NCI-H187 (cell line): ENCODE measurements at regions not wholly inside any gene's neighbourhood (a gene's known extent, or its start where the extent isn't known, plus 50 kb on each side); places are given as distances from the start of the nearest gene placed in this dataset.

Experiments
- DNase-seq, 2 experiments: peaks; one replicate each; lab custom pipeline; 2025; lab: John Stamatoyannopoulos, UW

- no peak for DNase-seq
Measured at GRCh38 chr3:18774319-18775088, 349.4 kb upstream of the SATB1 start.

- DNase-seq: no peak
Measured at GRCh38 chr3:18772699-18773305, 347.7 kb upstream of the SATB1 start.

- no peak for DNase-seq
Measured at GRCh38 chr3:18771931-18772330, 346.8 kb upstream of the SATB1 start.

GRCh38 chr3:18770800-18771199 lies 345.7 kb upstream of the SATB1 start:
- no peak for DNase-seq

- DNase-seq: no peak
Measured at GRCh38 chr3:18767756-18768303, 342.7 kb upstream of the SATB1 start.

GRCh38 chr3:18766974-18767373 lies 341.8 kb upstream of the SATB1 start:
- DNase-seq: no peak

- DNase-seq: no peak
Measured at GRCh38 chr3:18765662-18766061, 340.5 kb upstream of the SATB1 start.

GRCh38 chr3:18765161-18765560 lies 340.0 kb upstream of the SATB1 start:
- no peak for DNase-seq

- no peak for DNase-seq
Measured at GRCh38 chr3:18761530-18761929, 336.4 kb upstream of the SATB1 start.

GRCh38 chr3:18758047-18758704 lies 333.0 kb upstream of the SATB1 start:
- DNase-seq: peak; percentile 1 to 42

- no peak for DNase-seq
Measured at GRCh38 chr3:18757476-18757875, 332.3 kb upstream of the SATB1 start.

GRCh38 chr3:18752273-18752934 lies 327.3 kb upstream of the SATB1 start:
- no peak for DNase-seq

GRCh38 chr3:18751514-18751913 lies 326.4 kb upstream of the SATB1 start:
- DNase-seq: peak in 1 of 2 experiments; percentile 4

- no peak for DNase-seq
Measured at GRCh38 chr3:18747383-18747782, 322.2 kb upstream of the SATB1 start.

GRCh38 chr3:18745472-18745871 lies 320.3 kb upstream of the SATB1 start:
- no peak for DNase-seq

- no peak for DNase-seq
Measured at GRCh38 chr3:18744472-18744871, 319.3 kb upstream of the SATB1 start.

- DNase-seq: no peak
Measured at GRCh38 chr3:18743761-18744160, 318.6 kb upstream of the SATB1 start.

GRCh38 chr3:18740631-18741583 lies 315.8 kb upstream of the SATB1 start:
- no peak for DNase-seq

- DNase-seq: no peak
Measured at GRCh38 chr3:18739099-18739433, 313.9 kb upstream of the SATB1 start.

- no peak for DNase-seq
Measured at GRCh38 chr3:18738393-18739098, 313.4 kb upstream of the SATB1 start.

GRCh38 chr3:18735005-18735404 lies 309.9 kb upstream of the SATB1 start:
- no peak for DNase-seq
